K562 (cell line): ENCODE measurements at regions not wholly inside any gene's neighbourhood (a gene's known extent, or its start where the extent isn't known, plus 50 kb on each side); places are given as distances from the start of the nearest gene placed in this dataset.

Experiments used
- ATAC-seq: fragments of 200-7000 bp; cut with Tn5 transposase; 3 replicates; pipeline ENCODE4 v1.9.1; 2020; ENCODE audit warnings: moderate library complexity
- BruUV-seq: library from RNA; stranded (reverse); fragments of 400-500 nt; replicated peaks from 2 replicates; lab custom pipeline; 2021; lab: Mats Ljungman, UMichigan
- CTCF ChIA-PET: fragments of 300-600 bp; formaldehyde crosslinking; extraction: SDS; loops from one replicate; lab custom pipeline; 2021; ENCODE audit warnings: low intra/inter-chr PET ratio; lab: Yijun Ruan, JAX
- POLR2A ChIA-PET: fragments of 300-600, 350-650 bp; sonication (Branson Sonifier 250); formaldehyde crosslinking; extraction: SDS; loops from one replicate; lab custom pipeline; 2021; ENCODE audit warnings: antibody characterized with exemption, inconsistent platforms; lab: Yijun Ruan, JAX
- DNase-seq, 4 experiments: peaks; one replicate each; pipeline versions ENCODE4 v3.0.0 to v3.0.0-alpha.2; 2011 to 2018; ENCODE audit warnings: low spot score in 3 of 4, mixed read lengths in 3 of 4; ENCODE audit errors: extremely low read depth in 1 of 4
- FAIRE-seq: peaks from 2 replicates; lab custom pipeline; 2011; peaks lifted over from hg19 to GRCh38; lab: Jason Lieb, UNC
- H2AFZ ChIP-seq: 2 replicates; pipeline ENCODE4 v1.6.0; 2011; ENCODE audit warnings: low read depth, low read length, control low read depth, inconsistent platforms
- H3K27ac ChIP-seq: fragments of 200-600 bp; 3 replicates; pipeline ENCODE4 v1.8.0; 2011; ENCODE audit warnings: low read depth, mild to moderate bottlenecking, control low read depth, inconsistent platforms, low read length, moderate library complexity, mixed read lengths; ENCODE audit errors: extremely low read depth
- H3K27me3 ChIP-seq, 2 experiments: fragments of 300-600 bp in 1 of 2; 2 replicates in 1 of 2; 3 replicates in 1 of 2; pipeline versions ENCODE4 v1.6.0 to v1.8.0; 2011; ENCODE audit warnings: inconsistent platforms in 2 of 2, low read length in 2 of 2, mild to moderate bottlenecking in 1 of 2, mixed read lengths in 1 of 2, moderate library complexity in 1 of 2; ENCODE audit not compliant: control insufficient read depth in 2 of 2, insufficient read depth in 2 of 2
- H3K36me3 ChIP-seq: fragments of 300-600 bp; 3 replicates; pipeline ENCODE4 v1.8.0; 2011; ENCODE audit warnings: mild to moderate bottlenecking, low read length, inconsistent platforms; ENCODE audit not compliant: control insufficient read depth, insufficient read depth
- H3K4me1 ChIP-seq, 2 experiments: fragments of 200-600 bp in 1 of 2; replicated peaks in 1 of 2; 2 replicates in 1 of 2; 3 replicates in 1 of 2; pipeline versions ENCODE4 v1.5.1 to v1.8.0; 2011; ENCODE audit warnings: inconsistent platforms in 2 of 2, low read length in 2 of 2, mild to moderate bottlenecking in 1 of 2, mixed read lengths in 1 of 2, moderate library complexity in 1 of 2; ENCODE audit not compliant: control insufficient read depth in 2 of 2, insufficient read depth in 2 of 2
- H3K4me2 ChIP-seq: 2 replicates; pipeline ENCODE4 v1.6.1; 2011; ENCODE audit warnings: low read length, control low read depth, inconsistent platforms, mixed read lengths; ENCODE audit not compliant: insufficient read depth
- H3K4me3 ChIP-seq: fragments of 200-600 bp; sonication (generic), shearing (Covaris generic); 2 replicates; pipeline ENCODE4 v1.5.1; 2016; ENCODE audit warnings: control low read depth, inconsistent platforms
- H3K79me2 ChIP-seq: fragments of 200-600 bp; 3 replicates; pipeline ENCODE4 v1.8.0; 2011; ENCODE audit warnings: low read length, inconsistent platforms; ENCODE audit not compliant: control insufficient read depth, insufficient read depth
- H3K9ac ChIP-seq, 2 experiments: 2 replicates each; pipeline versions ENCODE4 v1.6.0 to v1.6.1; 2011; ENCODE audit warnings: low read depth in 2 of 2, low read length in 2 of 2, control low read depth in 1 of 2, inconsistent platforms in 1 of 2, mild to moderate bottlenecking in 1 of 2, mixed read lengths in 1 of 2; ENCODE audit not compliant: insufficient read depth in 1 of 2
- H3K9me1 ChIP-seq: one replicate; pipeline ENCODE4 v1.6.0; 2011; ENCODE audit warnings: inconsistent platforms, mild to moderate bottlenecking, low read length, moderate library complexity; ENCODE audit not compliant: control insufficient read depth, insufficient read depth
- H3K9me3 ChIP-seq: replicated peaks from 2 replicates; pipeline ENCODE4 v1.5.1; 2011; ENCODE audit warnings: low read depth, low read length, inconsistent platforms; ENCODE audit not compliant: control insufficient read depth, insufficient read depth
- H4K20me1 ChIP-seq: replicated peaks from 2 replicates; pipeline ENCODE4 v1.6.1; 2011; ENCODE audit warnings: low read length, inconsistent platforms, mixed read lengths; ENCODE audit not compliant: control insufficient read depth, insufficient read depth
- CBX8 ChIP-seq: fragments of 200-600 bp; sonication (generic); IDR thresholded peaks from 2 replicates; pipeline ENCODE4 v1.6.1; 2012; ENCODE audit warnings: borderline replicate concordance, mixed run types, low read depth, mild to moderate bottlenecking, moderate library complexity, mixed read lengths, low read length, control low read depth, inconsistent platforms; ENCODE audit not compliant: poor library complexity, severe bottlenecking; ENCODE audit errors: extremely low read depth
- FIP1L1 ChIP-seq: fragments of 200-400 bp; formaldehyde crosslinking; IDR thresholded peaks from 2 replicates; pipeline ENCODE4 v1.6.1; 2018; ENCODE audit warnings: mild to moderate bottlenecking, low read depth, low read length; ENCODE audit not compliant: poor library complexity, severe bottlenecking
- MED1 ChIP-seq: sonication (generic); formaldehyde crosslinking; IDR thresholded peaks from 2 replicates; pipeline ENCODE4 v1.8.1; 2023; ENCODE audit warnings: missing genetic modification reagents, borderline replicate concordance
- MXI1 ChIP-seq: IDR thresholded peaks from 2 replicates; pipeline ENCODE4 v1.6.1; 2011; ENCODE audit warnings: low read depth, mild to moderate bottlenecking, improper control_type of control experiment, low read length
- ZNF282 ChIP-seq: sonication (generic); formaldehyde crosslinking; IDR thresholded peaks from 2 replicates; pipeline ENCODE4 v1.8.1; 2023; ENCODE audit warnings: missing genetic modification reagents
- ZNF311 ChIP-seq: fragments of 250-450 bp; sonication (Bioruptor Pico); IDR thresholded peaks from 2 replicates; pipeline ENCODE4 v1.4.0; 2020; ENCODE audit warnings: mild to moderate bottlenecking, moderate library complexity
- WGBS: fragments of 100-300 bp; shearing (Covaris generic); methylation state at CpG from one replicate; pipeline ENCODE4 v1.1.6; 2016; ENCODE audit warnings: low coverage, mixed read lengths; ENCODE audit not compliant: insufficient coverage; ENCODE audit errors: missing lambda C conversion rate; 5-methylcytosine and 5-hydroxymethylcytosine counted together
- in situ Hi-C: fragments of 300-500 bp; cut with MboI; formaldehyde crosslinking; loops from 4 replicates; pipeline ENCODE4 v1.15.0; 2018; ENCODE audit warnings: inconsistent platforms, mixed read lengths
- intact Hi-C: fragments of 100-400 bp; cut with micrococcal nuclease; formaldehyde crosslinking; loops from 2 replicates; pipeline ENCODE4 v1.14.2; 2022
- TF ChIP-seq, protein P1 (sequence below), 2 experiments: fragments of 450-650 bp in 1 of 2; sonication (generic) in 1 of 2; formaldehyde crosslinking in 1 of 2; IDR thresholded peaks in 1 of 2; conservative IDR thresholded peaks in 1 of 2; 2 replicates each; pipeline versions ENCODE4 v1.6.1 to v1.8.1; 2016 to 2023; ENCODE audit warnings: mild to moderate bottlenecking in 2 of 2, moderate library complexity in 2 of 2, inconsistent platforms in 1 of 2, missing genetic modification reagents in 1 of 2
- TF ChIP-seq, protein P2 (sequence below): fragments of 250-450 bp; sonication (Bioruptor Pico); IDR thresholded peaks from 2 replicates; pipeline ENCODE4 v1.5.0; 2021
- TF ChIP-seq, protein P3 (sequence below): fragments of 250-450 bp; sonication (Bioruptor Pico); IDR thresholded peaks from 2 replicates; pipeline ENCODE4 v1.4.0; 2020; ENCODE audit warnings: mild to moderate bottlenecking
- TF ChIP-seq, protein P4 (sequence below): fragments of 450-650 bp; formaldehyde crosslinking; IDR thresholded peaks from 2 replicates; pipeline ENCODE4 v1.4.0; 2022; ENCODE audit warnings: missing genetic modification characterization

DNA sequence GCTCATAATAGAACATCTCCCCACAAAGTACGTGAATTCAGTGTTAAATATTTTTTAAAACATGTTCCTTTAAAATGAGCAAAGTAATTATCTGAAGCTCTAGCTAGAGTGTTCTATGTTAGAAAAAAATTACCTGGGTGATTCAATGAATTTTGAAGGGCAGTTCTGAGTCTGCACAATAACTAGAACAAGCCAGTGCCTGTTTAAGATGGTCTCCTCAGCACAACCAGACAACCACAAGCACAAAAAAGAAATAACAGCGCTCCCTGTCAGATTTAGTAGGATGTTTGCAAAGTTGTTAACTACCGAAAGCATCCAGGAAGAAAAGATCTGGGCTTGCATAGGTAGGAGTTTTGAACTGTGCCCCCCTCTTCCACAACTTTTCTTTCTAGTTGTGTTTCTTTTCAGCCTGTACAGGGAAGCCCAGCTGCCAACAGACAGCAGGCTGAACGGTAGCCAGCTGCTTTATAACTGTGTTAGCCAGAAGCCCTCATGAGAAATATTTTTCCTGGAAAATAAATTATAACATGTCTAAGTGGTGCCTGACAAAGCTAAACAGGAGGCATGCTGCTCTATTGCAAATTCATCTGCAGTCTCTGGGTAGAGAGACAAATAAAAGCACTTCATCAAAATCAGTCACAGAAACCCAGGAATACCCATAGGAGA is 1026.9 kb downstream of the MAT2B start:
- Histone ChIP-seq H4K20me1 (no peaks in the 10 kb centered on the region), H3K4me2 (no peak overlapping the region), H3K9ac (no peak overlapping the region), H3K27me3 (no peaks in the 10 kb centered on the region), H3K4me1 (no peaks in the 10 kb centered on the region), H3K9me1 (no peaks in the 10 kb centered on the region), H3K36me3 (no peaks in the 10 kb centered on the region), H3K9me3 (no peaks in the 10 kb centered on the region), H3K4me3 (no peak overlapping the region), H2AFZ (no peak overlapping the region), H3K79me2 (no peaks in the 10 kb centered on the region), H3K27ac (no peak overlapping the region)
- CTCF ChIA-PET = no interaction called here
- POLR2A ChIA-PET = no interaction called here
- no peak for FAIRE-seq
- no peak for DNase-seq
- in situ Hi-C loops (no loop called here), intact Hi-C loops (no loop called here)
- WGBS = 0% methylated on average over 4 of the region's 4 CpGs
- BruUV-seq = no TSS peak
- ATAC-seq = no peak
- no peak for TF ChIP-seq FIP1L1
- TF ChIP-seq ZNF311 (CRISPR knock-in tag) = no peak
- no peak for TF ChIP-seq CBX8
- TF ChIP-seq, protein P1, sequence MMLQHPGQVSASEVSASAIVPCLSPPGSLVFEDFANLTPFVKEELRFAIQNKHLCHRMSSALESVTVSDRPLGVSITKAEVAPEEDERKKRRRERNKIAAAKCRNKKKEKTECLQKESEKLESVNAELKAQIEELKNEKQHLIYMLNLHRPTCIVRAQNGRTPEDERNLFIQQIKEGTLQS (IDR thresholded peaks at IDR 0.05) = no peak
- TF ChIP-seq, protein P1 (CRISPR knock-in tag; conservative IDR thresholded peaks at IDR 0.05) = no peak
- TF ChIP-seq ZNF282 = no peak
- TF ChIP-seq, protein P2, sequence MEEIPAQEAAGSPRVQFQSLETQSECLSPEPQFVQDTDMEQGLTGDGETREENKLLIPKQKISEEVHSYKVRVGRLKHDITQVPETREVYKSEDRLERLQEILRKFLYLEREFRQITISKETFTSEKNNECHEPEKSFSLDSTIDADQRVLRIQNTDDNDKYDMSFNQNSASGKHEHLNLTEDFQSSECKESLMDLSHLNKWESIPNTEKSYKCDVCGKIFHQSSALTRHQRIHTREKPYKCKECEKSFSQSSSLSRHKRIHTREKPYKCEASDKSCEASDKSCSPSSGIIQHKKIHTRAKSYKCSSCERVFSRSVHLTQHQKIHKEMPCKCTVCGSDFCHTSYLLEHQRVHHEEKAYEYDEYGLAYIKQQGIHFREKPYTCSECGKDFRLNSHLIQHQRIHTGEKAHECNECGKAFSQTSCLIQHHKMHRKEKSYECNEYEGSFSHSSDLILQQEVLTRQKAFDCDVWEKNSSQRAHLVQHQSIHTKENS (CRISPR knock-in tag) = no peak
- TF ChIP-seq, protein P3, sequence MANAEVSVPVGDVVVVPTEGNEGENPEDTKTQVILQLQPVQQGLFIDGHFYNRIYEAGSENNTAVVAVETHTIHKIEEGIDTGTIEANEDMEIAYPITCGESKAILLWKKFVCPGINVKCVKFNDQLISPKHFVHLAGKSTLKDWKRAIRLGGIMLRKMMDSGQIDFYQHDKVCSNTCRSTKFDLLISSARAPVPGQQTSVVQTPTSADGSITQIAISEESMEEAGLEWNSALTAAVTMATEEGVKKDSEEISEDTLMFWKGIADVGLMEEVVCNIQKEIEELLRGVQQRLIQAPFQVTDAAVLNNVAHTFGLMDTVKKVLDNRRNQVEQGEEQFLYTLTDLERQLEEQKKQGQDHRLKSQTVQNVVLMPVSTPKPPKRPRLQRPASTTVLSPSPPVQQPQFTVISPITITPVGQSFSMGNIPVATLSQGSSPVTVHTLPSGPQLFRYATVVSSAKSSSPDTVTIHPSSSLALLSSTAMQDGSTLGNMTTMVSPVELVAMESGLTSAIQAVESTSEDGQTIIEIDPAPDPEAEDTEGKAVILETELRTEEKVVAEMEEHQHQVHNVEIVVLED (CRISPR knock-in tag) = no peak
- TF ChIP-seq MXI1 = no peak
- TF ChIP-seq MED1 (CRISPR knock-in tag) = no peak
- TF ChIP-seq, protein P4, sequence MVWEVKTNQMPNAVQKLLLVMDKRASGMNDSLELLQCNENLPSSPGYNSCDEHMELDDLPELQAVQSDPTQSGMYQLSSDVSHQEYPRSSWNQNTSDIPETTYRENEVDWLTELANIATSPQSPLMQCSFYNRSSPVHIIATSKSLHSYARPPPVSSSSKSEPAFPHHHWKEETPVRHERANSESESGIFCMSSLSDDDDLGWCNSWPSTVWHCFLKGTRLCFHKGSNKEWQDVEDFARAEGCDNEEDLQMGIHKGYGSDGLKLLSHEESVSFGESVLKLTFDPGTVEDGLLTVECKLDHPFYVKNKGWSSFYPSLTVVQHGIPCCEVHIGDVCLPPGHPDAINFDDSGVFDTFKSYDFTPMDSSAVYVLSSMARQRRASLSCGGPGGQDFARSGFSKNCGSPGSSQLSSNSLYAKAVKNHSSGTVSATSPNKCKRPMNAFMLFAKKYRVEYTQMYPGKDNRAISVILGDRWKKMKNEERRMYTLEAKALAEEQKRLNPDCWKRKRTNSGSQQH (CRISPR knock-in tag) = no peak
